ENCODE measurements at regions not wholly inside any gene's neighbourhood (a gene's known extent, or its start where the extent isn't known, plus 50 kb on each side); places are given as distances from the start of the nearest gene placed in this dataset.
A peak's percentile ranks its signal among the peaks of the same experiment; 100 is the strongest.

- DNase-seq, result no peak
- intact Hi-C loops (cut with DNase I), result no loop called here
Observed at GRCh38 chr7:84822941-84823510, 363.8 kb downstream of the SEMA3D start.

GRCh38 chr7:84821671-84822534 is 365.0 kb downstream of the SEMA3D start:
- intact Hi-C loops (cut with DNase I), result no loop called here
- no peak for DNase-seq

- intact Hi-C loops (cut with DNase I), result no loop called here
- DNase-seq, result no peak
Observed at GRCh38 chr7:84820481-84820880, 366.4 kb downstream of the SEMA3D start.

- no peak for DNase-seq
- intact Hi-C loops (cut with DNase I), result no loop called here
Observed at GRCh38 chr7:84817016-84817415, 369.8 kb downstream of the SEMA3D start.

- intact Hi-C loops (cut with DNase I), result no loop called here
- DNase-seq, result no peak
Observed at GRCh38 chr7:84813376-84813775, 373.5 kb downstream of the SEMA3D start.

GRCh38 chr7:84812021-84812420 is 374.8 kb downstream of the SEMA3D start:
- intact Hi-C loops (cut with DNase I), result no loop called here
- no peak for DNase-seq

GRCh38 chr7:84811362-84811761 is 375.5 kb downstream of the SEMA3D start:
- intact Hi-C loops (cut with DNase I), result no loop called here
- DNase-seq, result no peak

- intact Hi-C loops (cut with DNase I), result no loop called here
Observed at GRCh38 chr7:84809877-84810276, 377.0 kb downstream of the SEMA3D start.

GRCh38 chr7:84803979-84804378 is 382.9 kb downstream of the SEMA3D start:
- intact Hi-C loops (cut with DNase I), result no loop called here
- DNase-seq, result no peak

More at GRCh38 chr7:84809877-84810276, 377.0 kb downstream of the SEMA3D start:
- DNase-seq, result no peak

- intact Hi-C loops (cut with DNase I), result no loop called here
- DNase-seq, result no peak
Observed at GRCh38 chr7:84801396-84801795, 385.5 kb downstream of the SEMA3D start.

GRCh38 chr7:84800846-84801245 is 386.0 kb downstream of the SEMA3D start:
- intact Hi-C loops (cut with DNase I), result no loop called here
- no peak for DNase-seq

GRCh38 chr7:84799106-84799505 is 387.8 kb downstream of the SEMA3D start:
- no peak for DNase-seq
- intact Hi-C loops (cut with DNase I), result no loop called here

GRCh38 chr7:84792231-84792893 is 394.5 kb downstream of the SEMA3D start:
- no peak for DNase-seq
- intact Hi-C loops (cut with DNase I), result no loop called here

- DNase-seq, result no peak
- intact Hi-C loops (cut with DNase I), result no loop called here
Observed at GRCh38 chr7:84790882-84791281, 396.0 kb downstream of the SEMA3D start.

GRCh38 chr7:84786073-84786472 is 400.8 kb downstream of the SEMA3D start:
- intact Hi-C loops (cut with DNase I), result no loop called here
- DNase-seq, result no peak

- intact Hi-C loops (cut with DNase I), result no loop called here
- DNase-seq, result no peak
Observed at GRCh38 chr7:84784450-84784849, 402.4 kb downstream of the SEMA3D start.

- intact Hi-C loops (cut with DNase I), result no loop called here
- DNase-seq, result no peak
Observed at GRCh38 chr7:84783141-84783778, 403.6 kb downstream of the SEMA3D start.

GRCh38 chr7:84781838-84782237 is 405.0 kb downstream of the SEMA3D start:
- intact Hi-C loops (cut with DNase I), result no loop called here
- DNase-seq, result no peak

- DNase-seq, result peak in 3 of 10 donors; percentile 54 to 76 (median 55)
- intact Hi-C loops (cut with DNase I), result no loop called here
Observed at GRCh38 chr7:84780158-84781124, 406.4 kb downstream of the SEMA3D start.

- DNase-seq, result no peak
- intact Hi-C loops (cut with DNase I), result no loop called here
Observed at GRCh38 chr7:84757761-84758160, 429.1 kb downstream of the SEMA3D start.
